ENCODE measurements at regions not wholly inside any gene's neighbourhood (a gene's known extent, or its start where the extent isn't known, plus 50 kb on each side); places are given as distances from the start of the nearest gene placed in this dataset.

DNA sequence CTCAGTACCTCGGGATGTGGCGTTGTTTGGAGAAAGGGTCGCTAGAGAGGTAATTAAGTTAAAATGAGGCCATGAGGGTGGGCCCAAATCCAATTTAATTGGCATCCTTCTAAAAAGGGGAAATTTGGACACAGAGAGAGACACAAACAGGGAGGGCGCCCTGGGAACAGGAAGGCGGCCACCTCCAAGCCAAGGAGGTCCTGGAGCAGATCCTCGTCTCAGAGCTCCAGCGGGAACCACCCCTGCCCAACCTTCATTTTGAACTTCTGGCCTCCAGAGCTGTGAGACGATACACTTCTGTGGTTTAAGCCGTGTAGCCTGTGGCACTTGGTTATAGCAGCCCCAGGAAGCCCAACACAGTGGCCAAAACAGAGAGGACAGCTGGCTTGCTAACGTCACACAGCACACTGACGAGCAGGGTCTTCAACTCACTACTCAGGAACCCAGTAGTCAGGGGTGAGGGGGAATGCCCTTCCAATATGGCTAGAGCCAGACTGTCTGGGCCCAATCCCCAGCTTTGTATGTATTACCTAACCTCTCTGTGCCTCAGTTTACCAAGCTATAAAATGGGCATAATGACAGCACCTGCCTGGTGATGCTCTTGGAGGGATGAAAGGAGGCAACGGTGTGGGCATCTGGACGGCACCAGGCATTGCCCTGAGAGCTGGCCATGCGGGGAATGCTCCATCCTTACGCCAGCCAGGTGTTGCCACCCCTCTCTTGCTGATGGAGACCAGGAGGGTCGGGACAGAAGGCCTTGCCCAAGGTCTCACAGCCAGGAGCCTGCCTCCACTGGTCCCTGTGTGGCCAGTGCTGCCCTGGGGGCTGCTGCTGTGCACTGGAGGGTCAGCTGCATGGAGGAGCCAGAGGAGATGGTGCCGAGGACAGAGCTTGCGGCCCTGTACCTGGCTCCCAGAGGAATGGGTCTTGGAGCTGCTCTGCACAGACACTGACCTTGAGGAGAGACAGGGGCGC lies 53.3 kb upstream of the LINC01488 start:
- Mint-ChIP-seq H3K27me3 (peaks cover 2 to 12% of the 10 kb centered on the region in 2 donors), H3K4me3 (no peak overlapping the region), H3K9me3 (peaks cover 9 to 11% of the 10 kb centered on the region in 2 donors), H3K36me3 (no peaks in the 10 kb centered on the region), H3K4me1 (peaks cover 3 to 5% of the 10 kb centered on the region in 2 donors), H3K27ac (no peak overlapping the region)
- no peak for ATAC-seq (replicated peaks)
- DNase-seq: no peak

DNA sequence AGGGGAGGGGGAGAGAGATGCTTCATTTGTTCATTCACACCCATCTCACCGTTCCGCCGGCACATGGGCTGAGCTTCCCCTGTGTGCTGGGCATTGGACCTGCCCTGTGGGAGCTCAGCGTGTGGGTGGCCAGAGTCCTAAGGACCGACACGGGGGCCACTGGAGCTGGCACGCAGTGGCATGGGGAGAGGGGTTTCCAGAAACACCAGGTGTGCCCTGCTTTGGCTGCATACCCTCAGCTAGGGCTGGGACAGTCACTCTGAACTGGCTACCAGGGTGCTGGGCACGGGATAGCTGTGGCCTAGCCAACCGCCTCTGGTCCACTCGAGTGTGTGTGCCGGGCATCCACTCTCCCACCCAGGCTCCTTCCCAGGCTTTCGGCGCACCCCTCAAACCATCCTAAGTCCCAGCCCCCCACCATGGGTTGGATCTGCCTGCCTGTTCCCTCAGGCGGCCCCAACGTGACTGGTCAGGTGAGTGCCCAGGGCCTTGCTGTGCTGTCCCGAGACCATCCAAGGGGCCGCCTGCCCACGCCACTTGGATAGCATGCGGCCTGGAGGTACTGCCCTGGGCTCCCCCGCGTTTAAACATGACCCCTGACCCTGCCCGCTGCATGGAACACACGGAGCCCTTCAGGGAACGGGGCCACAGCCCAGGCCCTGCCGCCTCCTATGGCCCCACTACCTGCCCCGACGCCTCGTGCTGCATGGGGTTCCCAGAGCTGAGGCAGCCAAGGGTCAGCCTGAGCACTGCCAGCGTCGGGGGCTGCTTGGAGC lies 51.6 kb upstream of the LINC01488 start:
- no peak overlapping the region for H3K27ac Mint-ChIP-seq
- H3K36me3 Mint-ChIP-seq: no peaks in the 10 kb centered on the region
- no peak for DNase-seq
- H3K9me3 Mint-ChIP-seq: peaks cover 4 to 5% of the 10 kb centered on the region in 2 donors
- peaks cover 3 to 5% of the 10 kb centered on the region in 2 donors for H3K4me1 Mint-ChIP-seq
- peaks cover 15 to 18% of the 10 kb centered on the region in 2 donors for H3K27me3 Mint-ChIP-seq
- ATAC-seq (replicated peaks): no peak
- no peak overlapping the region for H3K4me3 Mint-ChIP-seq

- H3K27me3 Mint-ChIP-seq: peaks cover 17 to 20% of the 10 kb centered on the region in 2 donors
- H3K27ac Mint-ChIP-seq: no peak overlapping the region
- ATAC-seq (replicated peaks) (no peak), DNase-seq (no peak)
- H3K4me3 Mint-ChIP-seq: no peak overlapping the region
- H3K9me3 Mint-ChIP-seq: peaks cover under 1 to 1% of the 10 kb centered on the region in 2 donors
- H3K4me1 Mint-ChIP-seq: peaks cover 3 to 5% of the 10 kb centered on the region in 2 donors
- H3K36me3 Mint-ChIP-seq: no peaks in the 10 kb centered on the region
Observed at GRCh38 chr11:69430566-69430965, 50.9 kb upstream of the LINC01488 start.

DNA sequence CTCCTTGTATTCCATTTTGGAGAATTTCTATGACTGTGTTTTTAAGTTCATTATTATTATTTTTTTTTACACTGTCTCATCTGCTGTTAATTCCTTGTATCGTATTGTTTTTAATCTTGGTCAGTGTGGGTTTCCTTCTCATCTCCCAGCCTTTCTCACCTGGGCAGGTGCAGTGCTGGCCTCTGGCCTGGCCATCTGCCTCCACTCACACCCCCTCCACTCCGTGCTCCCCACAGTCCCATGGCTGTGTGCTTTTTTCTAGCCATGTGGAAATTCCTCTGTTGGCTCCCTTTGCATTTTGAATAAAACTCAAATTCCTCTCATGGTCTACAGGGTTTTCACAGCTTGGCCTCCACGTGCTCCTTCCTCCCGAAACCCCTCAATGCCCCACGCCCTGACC lies 50.3 kb upstream of the LINC01488 start:
- no peak for ATAC-seq (replicated peaks)
- H3K27me3 Mint-ChIP-seq: peaks cover 17 to 20% of the 10 kb centered on the region in 2 donors
- no peak for DNase-seq
- H3K36me3 Mint-ChIP-seq: no peaks in the 10 kb centered on the region
- H3K4me3 Mint-ChIP-seq: no peak overlapping the region
- H3K4me1 Mint-ChIP-seq: peaks cover 2% of the 10 kb centered on the region in 2 donors
- H3K9me3 Mint-ChIP-seq: no peaks in the 10 kb centered on the region
- no peak overlapping the region for H3K27ac Mint-ChIP-seq
